Urinary bladder (tissue), 3 donors: ENCODE measurements at regions not wholly inside any gene's neighbourhood (a gene's known extent, or its start where the extent isn't known, plus 50 kb on each side); places are given as distances from the start of the nearest gene placed in this dataset.

Experiments used
- DNase-seq: peaks from one replicate; pipeline ENCODE4 v3.0.0-alpha.2; 2015; ENCODE audit errors: extremely low spot score
- H3K27ac ChIP-seq: one replicate; pipeline ENCODE4 v1.5.1; 2013; ENCODE audit warnings: low read depth, mild to moderate bottlenecking, moderate library complexity
- H3K36me3 ChIP-seq: one replicate; pipeline ENCODE4 v1.6.1; 2013; ENCODE audit warnings: mild to moderate bottlenecking, moderate library complexity; ENCODE audit not compliant: insufficient read depth
- H3K4me1 ChIP-seq: one replicate; pipeline ENCODE4 v1.6.1; 2013; ENCODE audit warnings: mild to moderate bottlenecking, moderate library complexity; ENCODE audit not compliant: insufficient read depth
- H3K4me3 ChIP-seq: one replicate; pipeline ENCODE4 v1.5.1; 2013; ENCODE audit warnings: low read depth, low read length
- WGBS: extraction: QIAGEN DNeasy Blood & Tissue Kit; methylation state at CpG from one replicate; pipeline ENCODE4 v1.1.7; 2013; 5-methylcytosine and 5-hydroxymethylcytosine counted together
- donor health status: healthy with polysubstance abuse.
- donor health status: healthy.

GRCh38 chr6:3651698-3652229 is 99.7 kb downstream of the PXDC1 start:
- no peak overlapping the region for H3K27ac ChIP-seq
- no peaks in the 10 kb centered on the region for H3K36me3 ChIP-seq
- 83% methylated on average over 12 of the region's 12 CpGs for whole genome bisulfite sequencing
- no peaks in the 10 kb centered on the region for H3K4me1 ChIP-seq
- no peak for DNase-seq
- no peak overlapping the region for H3K4me3 ChIP-seq

GRCh38 chr6:3650959-3651697 is 100.4 kb downstream of the PXDC1 start:
- H3K36me3 ChIP-seq: no peaks in the 10 kb centered on the region
- WGBS: 57% methylated on average over 15 of the region's 15 CpGs
- no peak for DNase-seq
- no peaks in the 10 kb centered on the region for H3K4me1 ChIP-seq
- no peak overlapping the region for H3K27ac ChIP-seq
- no peak overlapping the region for H3K4me3 ChIP-seq

- WGBS: 95% methylated on average over 17 of the region's 17 CpGs
- no peaks in the 10 kb centered on the region for H3K36me3 ChIP-seq
- no peak for DNase-seq
- no peaks in the 10 kb centered on the region for H3K4me1 ChIP-seq
- no peak overlapping the region for H3K27ac ChIP-seq
- H3K4me3 ChIP-seq: no peak overlapping the region
These were observed 101.2 kb downstream of the PXDC1 start for GRCh38 chr6:3650076-3650958.

- DNase-seq: no peak
- Histone ChIP-seq H3K4me3 (no peak overlapping the region), H3K27ac (no peak overlapping the region), H3K36me3 (no peaks in the 10 kb centered on the region), H3K4me1 (no peaks in the 10 kb centered on the region)
- 66% methylated on average over 2 of the region's 2 CpGs for WGBS
These were observed 102.8 kb downstream of the PXDC1 start for GRCh38 chr6:3648724-3649123.

GRCh38 chr6:3646616-3647362 is 104.7 kb downstream of the PXDC1 start:
- WGBS: 93% methylated on average over 27 of the region's 27 CpGs
- Histone ChIP-seq H3K36me3 (no peaks in the 10 kb centered on the region), H3K4me1 (no peaks in the 10 kb centered on the region), H3K27ac (no peak overlapping the region), H3K4me3 (no peak overlapping the region)
- DNase-seq: no peak

- H3K36me3 ChIP-seq: no peaks in the 10 kb centered on the region
- no peak overlapping the region for H3K27ac ChIP-seq
- no peaks in the 10 kb centered on the region for H3K4me1 ChIP-seq
- H3K4me3 ChIP-seq: no peak overlapping the region
- no peak for DNase-seq
- WGBS: 84% methylated on average over 6 of the region's 6 CpGs
These were observed 106.8 kb downstream of the PXDC1 start for GRCh38 chr6:3644739-3645012.

- no peak overlapping the region for H3K27ac ChIP-seq
These were observed 107.4 kb downstream of the PXDC1 start for GRCh38 chr6:3643921-3644738.

GRCh38 chr6:3640868-3641267 is 110.6 kb downstream of the PXDC1 start:
- Histone ChIP-seq H3K27ac (no peak overlapping the region), H3K36me3 (no peaks in the 10 kb centered on the region), H3K4me1 (no peaks in the 10 kb centered on the region), H3K4me3 (no peak overlapping the region)
- no peak for DNase-seq
- WGBS: 92% methylated on average over 2 of the region's 2 CpGs

More at GRCh38 chr6:3643921-3644738, 107.4 kb downstream of the PXDC1 start:
- Histone ChIP-seq H3K4me3 (no peak overlapping the region), H3K4me1 (no peaks in the 10 kb centered on the region), H3K36me3 (no peaks in the 10 kb centered on the region)
- WGBS: 86% methylated on average over 10 of the region's 10 CpGs
- no peak for DNase-seq

- H3K4me1 ChIP-seq: no peaks in the 10 kb centered on the region
These were observed 112.9 kb downstream of the PXDC1 start for GRCh38 chr6:3638662-3639061.

GRCh38 chr6:3636060-3636459 is 115.5 kb downstream of the PXDC1 start:
- DNase-seq: no peak
- 79% methylated on average over 8 of the region's 8 CpGs for WGBS
- no peak overlapping the region for H3K27ac ChIP-seq
- no peaks in the 10 kb centered on the region for H3K36me3 ChIP-seq
- H3K4me3 ChIP-seq: no peak overlapping the region
- H3K4me1 ChIP-seq: no peaks in the 10 kb centered on the region

More at GRCh38 chr6:3638662-3639061, 112.9 kb downstream of the PXDC1 start:
- Histone ChIP-seq H3K4me3 (no peak overlapping the region), H3K27ac (no peak overlapping the region), H3K36me3 (no peaks in the 10 kb centered on the region)
- WGBS: 72% methylated on average over 4 of the region's 4 CpGs
- DNase-seq: no peak

GRCh38 chr6:3635482-3635881 is 116.0 kb downstream of the PXDC1 start:
- Histone ChIP-seq H3K36me3 (no peaks in the 10 kb centered on the region), H3K27ac (no peak overlapping the region), H3K4me1 (no peaks in the 10 kb centered on the region), H3K4me3 (no peak overlapping the region)
- DNase-seq: no peak
- WGBS: 74% methylated on average over 4 of the region's 4 CpGs

- no peak for DNase-seq
- Histone ChIP-seq H3K4me3 (no peak overlapping the region), H3K36me3 (no peaks in the 10 kb centered on the region), H3K4me1 (no peaks in the 10 kb centered on the region), H3K27ac (no peak overlapping the region)
- WGBS: 90% methylated on average over 5 of the region's 5 CpGs
These were observed 117.2 kb downstream of the PXDC1 start for GRCh38 chr6:3634280-3634816.

GRCh38 chr6:3633711-3634110 is 117.8 kb downstream of the PXDC1 start:
- 87% methylated on average over 5 of the region's 5 CpGs for WGBS
- no peak for DNase-seq
- H3K36me3 ChIP-seq: no peaks in the 10 kb centered on the region
- H3K4me1 ChIP-seq: no peaks in the 10 kb centered on the region
- H3K27ac ChIP-seq: no peak overlapping the region
- H3K4me3 ChIP-seq: no peak overlapping the region
